HG03575 (cell line): ENCODE measurements at regions not wholly inside any gene's neighbourhood (a gene's known extent, or its start where the extent isn't known, plus 50 kb on each side); places are given as distances from the start of the nearest gene placed in this dataset.
"Not testable (repeated sequence)": the region's sequence is repeated elsewhere in the genome, so short reads cannot be mapped to it uniquely, and the experiment has no call there.

Source experiments
- ATAC-seq: cut with Tn5 transposase; IDR thresholded peaks from one replicate; pipeline ENCODE4 v1.9.1; 2021; ENCODE audit not compliant: unreplicated experiment, insufficient number of reproducible peaks, low FRiP score; ENCODE audit errors: extremely low read depth

GRCh38 chr13:86253497-86253896, 454.3 kb upstream of the SLITRK6 start:
- not testable (repeated sequence) for ATAC-seq

GRCh38 chr13:86255820-86256219, 456.6 kb upstream of the SLITRK6 start:
- ATAC-seq, result not testable (repeated sequence)

- ATAC-seq, result no peak
Measured at GRCh38 chr13:86269511-86269910, 470.3 kb upstream of the SLITRK6 start.

GRCh38 chr13:86282442-86282841, 483.2 kb upstream of the SLITRK6 start:
- ATAC-seq, result peak; percentile 66

- no peak for ATAC-seq
Measured at GRCh38 chr13:86283031-86283430, 483.8 kb upstream of the SLITRK6 start.

GRCh38 chr13:86298725-86299124, 499.5 kb upstream of the SLITRK6 start:
- no peak for ATAC-seq

GRCh38 chr13:86299128-86299527, 499.9 kb upstream of the SLITRK6 start:
- no peak for ATAC-seq

GRCh38 chr13:86309881-86310280, 510.7 kb upstream of the SLITRK6 start:
- ATAC-seq, result no peak

GRCh38 chr13:86313421-86313820, 514.2 kb upstream of the SLITRK6 start:
- ATAC-seq, result no peak

GRCh38 chr13:86318450-86318849, 519.2 kb upstream of the SLITRK6 start:
- no peak for ATAC-seq

- no peak for ATAC-seq
Measured at GRCh38 chr13:86324191-86324590, 525.0 kb upstream of the SLITRK6 start.

GRCh38 chr13:86355301-86355700, 556.1 kb upstream of the SLITRK6 start:
- ATAC-seq, result no peak

- ATAC-seq, result no peak
Measured at GRCh38 chr13:86357106-86357505, 557.9 kb upstream of the SLITRK6 start.

GRCh38 chr13:86363749-86364148, 564.5 kb upstream of the SLITRK6 start:
- ATAC-seq, result not testable (repeated sequence)

- no peak for ATAC-seq
Measured at GRCh38 chr13:86368924-86369323, 569.7 kb upstream of the SLITRK6 start.

- no peak for ATAC-seq
Measured at GRCh38 chr13:86377451-86377850, 578.2 kb upstream of the SLITRK6 start.

- no peak for ATAC-seq
Measured at GRCh38 chr13:86378628-86379027, 579.4 kb upstream of the SLITRK6 start.

GRCh38 chr13:86383151-86383550, 583.9 kb upstream of the SLITRK6 start:
- no peak for ATAC-seq

GRCh38 chr13:86383561-86383960, 584.3 kb upstream of the SLITRK6 start:
- ATAC-seq, result no peak

- no peak for ATAC-seq
Measured at GRCh38 chr13:86397635-86398034, 598.4 kb upstream of the SLITRK6 start.

- no peak for ATAC-seq
Measured at GRCh38 chr13:86399572-86399971, 600.4 kb upstream of the SLITRK6 start.

GRCh38 chr13:86402500-86402899, 603.3 kb upstream of the SLITRK6 start:
- ATAC-seq, result no peak
